ENCODE measurements at regions not wholly inside any gene's neighbourhood (a gene's known extent, or its start where the extent isn't known, plus 50 kb on each side); places are given as distances from the start of the nearest gene placed in this dataset.

GRCh38 chr4:153940916-153941315 is 152.0 kb upstream of the SFRP2 start:
- ChIA-PET POLR2A (no interaction called here), CTCF (no interaction called here)
- H3K9me3 Mint-ChIP-seq = no peaks in the 10 kb centered on the region
- no peak for DNase-seq
- H3K36me3 Mint-ChIP-seq (ENCODE audit: low read depth) = no peaks in the 10 kb centered on the region
- H3K4me1 Mint-ChIP-seq = no peaks in the 10 kb centered on the region
- H3K27me3 Mint-ChIP-seq = peaks cover 17% of the 10 kb centered on the region
- no peak overlapping the region for H3K4me3 Mint-ChIP-seq
- H3K27ac Mint-ChIP-seq = no peak overlapping the region

DNA sequence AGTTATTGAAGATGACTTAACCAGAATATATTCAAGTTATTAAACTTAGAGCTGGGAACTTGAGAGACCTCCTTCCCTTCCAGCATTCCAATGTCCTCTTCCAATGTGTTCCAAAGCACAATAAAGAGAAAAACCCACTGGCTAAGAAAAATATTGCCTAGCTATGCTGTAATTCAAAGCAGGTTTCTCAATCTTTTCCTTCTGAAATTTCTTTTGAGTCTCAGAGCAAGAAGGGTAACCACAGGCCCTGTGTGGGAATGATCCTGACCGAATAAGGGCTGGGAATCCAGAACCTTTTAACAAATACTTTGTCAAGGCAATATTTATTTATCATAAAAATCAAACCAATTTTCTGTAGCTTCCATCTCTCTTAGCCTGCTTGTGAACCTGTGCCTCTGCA is 150.7 kb upstream of the SFRP2 start:
- Mint-ChIP-seq H3K36me3 (ENCODE audit: low read depth) (no peaks in the 10 kb centered on the region), H3K27me3 (peaks cover 19% of the 10 kb centered on the region), H3K4me3 (no peak overlapping the region), H3K9me3 (no peaks in the 10 kb centered on the region), H3K27ac (no peak overlapping the region), H3K4me1 (no peaks in the 10 kb centered on the region)
- ChIA-PET CTCF (no interaction called here), POLR2A (no interaction called here)
- DNase-seq = no peak

- H3K4me1 Mint-ChIP-seq = no peaks in the 10 kb centered on the region
- DNase-seq = no peak
- no peaks in the 10 kb centered on the region for H3K36me3 Mint-ChIP-seq (ENCODE audit: low read depth)
- H3K27me3 Mint-ChIP-seq = peaks cover 21% of the 10 kb centered on the region
- ChIA-PET POLR2A (no interaction called here), CTCF (no interaction called here)
- H3K9me3 Mint-ChIP-seq = no peaks in the 10 kb centered on the region
- no peak overlapping the region for H3K4me3 Mint-ChIP-seq
- no peak overlapping the region for H3K27ac Mint-ChIP-seq
Observed at GRCh38 chr4:153938994-153939393, 150.1 kb upstream of the SFRP2 start.

- POLR2A ChIA-PET = no interaction called here
Observed at GRCh38 chr4:153937289-153937688, 148.4 kb upstream of the SFRP2 start.

DNA sequence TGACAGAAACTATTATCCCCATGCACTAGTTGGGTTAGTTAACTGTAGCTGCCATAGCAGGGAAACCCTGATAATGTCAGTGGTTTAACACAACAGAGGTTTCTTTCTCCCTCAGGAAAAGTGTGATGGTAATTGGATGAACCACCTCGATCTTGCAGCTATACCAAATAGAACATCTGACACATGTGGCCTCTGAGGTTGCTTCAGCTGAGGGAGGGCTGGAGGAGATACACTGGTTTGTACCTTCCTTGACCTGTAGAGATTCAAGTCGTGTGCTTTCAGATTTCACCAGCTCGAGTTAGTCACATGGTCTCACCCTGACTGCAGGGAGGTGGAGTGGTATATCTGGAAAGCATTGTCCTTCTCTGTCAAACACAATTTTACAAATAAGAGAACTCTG is 147.2 kb upstream of the SFRP2 start:
- Mint-ChIP-seq H3K36me3 (ENCODE audit: low read depth) (no peaks in the 10 kb centered on the region), H3K9me3 (no peaks in the 10 kb centered on the region), H3K27me3 (peaks cover 19% of the 10 kb centered on the region), H3K4me3 (no peak overlapping the region), H3K4me1 (no peaks in the 10 kb centered on the region), H3K27ac (no peak overlapping the region)
- DNase-seq = no peak
- ChIA-PET POLR2A (no interaction called here), CTCF (no interaction called here)

More at GRCh38 chr4:153937289-153937688, 148.4 kb upstream of the SFRP2 start:
- Mint-ChIP-seq H3K4me3 (no peak overlapping the region), H3K27ac (no peak overlapping the region), H3K4me1 (no peaks in the 10 kb centered on the region), H3K27me3 (peaks cover 24% of the 10 kb centered on the region), H3K9me3 (no peaks in the 10 kb centered on the region), H3K36me3 (ENCODE audit: low read depth) (no peaks in the 10 kb centered on the region)
- DNase-seq = no peak
- CTCF ChIA-PET = no interaction called here

- H3K36me3 Mint-ChIP-seq (ENCODE audit: low read depth) = no peaks in the 10 kb centered on the region
- no peak overlapping the region for H3K4me3 Mint-ChIP-seq
- H3K27ac Mint-ChIP-seq = no peak overlapping the region
- H3K27me3 Mint-ChIP-seq = peaks cover 19% of the 10 kb centered on the region
- no peak for DNase-seq
- H3K4me1 Mint-ChIP-seq = no peaks in the 10 kb centered on the region
- ChIA-PET CTCF (no interaction called here), POLR2A (no interaction called here)
- H3K9me3 Mint-ChIP-seq = no peaks in the 10 kb centered on the region
Observed at GRCh38 chr4:153934688-153935017, 145.8 kb upstream of the SFRP2 start.

GRCh38 chr4:153933915-153934687 is 145.2 kb upstream of the SFRP2 start:
- H3K27ac Mint-ChIP-seq = no peak overlapping the region
- peaks cover 19% of the 10 kb centered on the region for H3K27me3 Mint-ChIP-seq
- no peaks in the 10 kb centered on the region for H3K9me3 Mint-ChIP-seq
- no peaks in the 10 kb centered on the region for H3K4me1 Mint-ChIP-seq
- no peak for DNase-seq
- no peak overlapping the region for H3K4me3 Mint-ChIP-seq
- H3K36me3 Mint-ChIP-seq (ENCODE audit: low read depth) = no peaks in the 10 kb centered on the region
- ChIA-PET CTCF (no interaction called here), POLR2A (no interaction called here)

GRCh38 chr4:153931804-153932203 is 142.9 kb upstream of the SFRP2 start:
- POLR2A ChIA-PET = no interaction called here
- no peaks in the 10 kb centered on the region for H3K9me3 Mint-ChIP-seq
- no peak overlapping the region for H3K4me3 Mint-ChIP-seq
- no peaks in the 10 kb centered on the region for H3K36me3 Mint-ChIP-seq (ENCODE audit: low read depth)
- no peak overlapping the region for H3K27ac Mint-ChIP-seq
- CTCF ChIA-PET = no interaction called here
- H3K4me1 Mint-ChIP-seq = no peaks in the 10 kb centered on the region
- peaks cover 18% of the 10 kb centered on the region for H3K27me3 Mint-ChIP-seq
- DNase-seq = no peak

DNA sequence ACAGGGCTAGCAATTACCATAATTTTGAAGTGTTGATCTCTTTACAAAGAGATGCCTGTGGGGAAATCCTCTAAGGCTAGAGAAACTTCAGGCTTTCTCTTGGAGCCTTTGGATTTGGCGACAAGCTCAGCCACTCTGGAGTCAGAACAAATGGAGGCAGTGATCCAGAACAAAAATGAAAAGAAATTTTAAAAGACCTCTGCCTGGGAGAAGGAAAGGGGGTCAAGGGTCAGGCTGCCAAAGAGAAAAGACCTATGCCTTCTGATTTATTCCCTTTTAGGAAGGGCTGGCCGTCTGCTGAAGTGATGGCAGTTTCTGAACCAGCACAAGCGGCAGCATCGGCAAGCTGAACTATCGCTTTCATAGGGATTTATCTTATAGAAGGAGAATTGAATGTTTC is 140.8 kb upstream of the SFRP2 start:
- H3K9me3 Mint-ChIP-seq = no peaks in the 10 kb centered on the region
- ChIA-PET POLR2A (no interaction called here), CTCF (no interaction called here)
- no peaks in the 10 kb centered on the region for H3K4me1 Mint-ChIP-seq
- no peak overlapping the region for H3K4me3 Mint-ChIP-seq
- no peak overlapping the region for H3K27ac Mint-ChIP-seq
- peaks cover 18% of the 10 kb centered on the region for H3K27me3 Mint-ChIP-seq
- no peak for DNase-seq
- H3K36me3 Mint-ChIP-seq (ENCODE audit: low read depth) = no peaks in the 10 kb centered on the region

DNA sequence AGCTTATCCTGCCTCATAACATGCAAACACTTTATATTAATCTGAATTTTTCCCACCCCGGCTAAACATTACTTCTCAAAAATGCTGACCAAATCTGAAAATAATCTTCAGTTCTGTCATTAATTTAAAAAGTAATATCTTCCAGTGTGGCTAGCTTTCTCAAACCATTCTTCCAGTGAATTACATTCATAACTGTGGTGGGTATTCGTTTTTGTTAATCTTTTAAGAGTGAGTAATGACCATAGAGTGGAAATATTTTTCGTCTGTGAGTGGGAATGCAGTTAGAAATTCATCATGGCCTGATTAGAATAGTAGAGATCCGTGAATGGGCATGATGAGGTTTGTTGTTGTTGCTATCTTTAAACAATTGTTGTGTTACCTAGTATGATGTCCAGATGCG is 138.6 kb upstream of the SFRP2 start:
- no peak for DNase-seq
- no peaks in the 10 kb centered on the region for H3K4me1 Mint-ChIP-seq
- H3K27me3 Mint-ChIP-seq = peaks cover 9% of the 10 kb centered on the region
- no peaks in the 10 kb centered on the region for H3K9me3 Mint-ChIP-seq
- no peak overlapping the region for H3K27ac Mint-ChIP-seq
- ChIA-PET CTCF (no interaction called here), POLR2A (no interaction called here)
- no peak overlapping the region for H3K4me3 Mint-ChIP-seq
- no peaks in the 10 kb centered on the region for H3K36me3 Mint-ChIP-seq (ENCODE audit: low read depth)

DNA sequence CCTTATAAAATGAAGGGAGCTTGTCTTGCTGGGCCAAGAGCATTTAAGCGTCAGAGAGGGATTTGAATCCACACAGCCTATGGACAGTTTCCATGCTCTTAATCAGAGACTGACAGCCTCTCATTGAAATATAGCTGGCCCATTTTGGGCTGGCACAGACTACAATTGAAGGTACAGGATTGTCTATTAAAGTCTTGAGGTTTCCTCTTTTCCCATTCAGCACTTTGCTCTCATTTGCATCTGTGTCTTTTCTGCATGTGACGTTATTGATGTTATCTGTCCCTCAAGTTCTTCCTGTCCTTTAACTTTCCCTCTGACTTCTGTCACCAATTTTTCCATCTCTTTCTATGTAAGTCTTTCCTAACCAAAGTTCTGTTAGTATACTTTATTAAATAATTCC is 133.3 kb upstream of the SFRP2 start:
- POLR2A ChIA-PET = no interaction called here
- CTCF ChIA-PET = no interaction called here
- H3K9me3 Mint-ChIP-seq = no peaks in the 10 kb centered on the region
- H3K27ac Mint-ChIP-seq = no peak overlapping the region
- H3K4me3 Mint-ChIP-seq = no peak overlapping the region
- no peaks in the 10 kb centered on the region for H3K4me1 Mint-ChIP-seq
- H3K27me3 Mint-ChIP-seq = peaks cover 4% of the 10 kb centered on the region
- no peak for DNase-seq
- no peaks in the 10 kb centered on the region for H3K36me3 Mint-ChIP-seq (ENCODE audit: low read depth)

DNA sequence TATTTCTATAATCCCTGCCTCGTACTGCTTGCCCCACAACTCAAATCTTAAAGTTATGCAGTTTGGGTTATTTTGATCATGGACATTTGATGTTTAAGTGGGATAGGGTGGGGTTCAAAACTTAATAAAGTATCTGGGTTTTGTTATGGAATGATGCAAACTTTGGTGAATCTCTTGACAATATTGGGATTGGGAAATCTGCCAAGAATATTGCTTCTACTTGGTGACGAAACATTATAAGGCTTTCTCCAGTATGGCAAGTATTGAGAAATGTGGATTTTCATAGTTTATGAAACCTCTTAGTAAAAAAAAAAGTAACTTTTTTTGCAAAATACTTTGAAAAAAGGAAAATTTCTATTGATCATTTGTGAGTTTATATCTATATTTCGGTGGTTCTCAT is 130.8 kb upstream of the SFRP2 start:
- Mint-ChIP-seq H3K36me3 (ENCODE audit: low read depth) (no peaks in the 10 kb centered on the region), H3K27ac (no peak overlapping the region), H3K9me3 (no peaks in the 10 kb centered on the region), H3K27me3 (peaks cover 4% of the 10 kb centered on the region), H3K4me1 (peaks cover 6% of the 10 kb centered on the region), H3K4me3 (no peak overlapping the region)
- ChIA-PET CTCF (no interaction called here), POLR2A (no interaction called here)
- DNase-seq = no peak

- H3K27me3 Mint-ChIP-seq = peaks cover 12% of the 10 kb centered on the region
- H3K36me3 Mint-ChIP-seq (ENCODE audit: low read depth) = no peaks in the 10 kb centered on the region
- no peak overlapping the region for H3K4me3 Mint-ChIP-seq
- DNase-seq = no peak
- ChIA-PET POLR2A (no interaction called here), CTCF (no interaction called here)
- H3K4me1 Mint-ChIP-seq = peaks cover 6% of the 10 kb centered on the region
- H3K27ac Mint-ChIP-seq = no peak overlapping the region
- H3K9me3 Mint-ChIP-seq = no peaks in the 10 kb centered on the region
Observed at GRCh38 chr4:153916273-153916755, 127.4 kb upstream of the SFRP2 start.

DNA sequence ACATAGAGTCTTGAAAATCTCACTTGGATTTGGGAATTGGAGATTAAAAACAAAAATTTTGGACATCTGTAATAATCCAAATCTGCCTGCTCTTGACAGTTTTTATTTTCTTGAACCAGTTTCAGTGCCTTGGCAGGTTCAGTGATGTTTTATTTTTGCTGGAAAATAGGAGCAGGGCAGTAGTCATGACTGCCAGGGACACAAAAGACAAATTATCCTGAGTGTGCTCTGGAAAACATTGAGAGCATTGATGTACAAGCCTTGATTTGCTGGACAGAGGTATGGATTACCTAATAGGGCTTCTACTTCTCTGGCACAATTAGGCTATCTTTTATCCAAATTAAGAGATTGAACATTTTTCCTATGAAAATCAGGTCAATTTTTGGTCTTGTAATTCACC is 123.4 kb upstream of the SFRP2 start:
- Mint-ChIP-seq H3K27ac (no peak overlapping the region), H3K4me1 (peaks cover 6% of the 10 kb centered on the region), H3K9me3 (no peaks in the 10 kb centered on the region), H3K36me3 (ENCODE audit: low read depth) (no peaks in the 10 kb centered on the region), H3K27me3 (peaks cover 10% of the 10 kb centered on the region), H3K4me3 (no peak overlapping the region)
- ChIA-PET CTCF (no interaction called here), POLR2A (no interaction called here)
- no peak for DNase-seq

- no peak for DNase-seq
- Mint-ChIP-seq H3K9me3 (no peaks in the 10 kb centered on the region), H3K4me1 (no peaks in the 10 kb centered on the region), H3K4me3 (no peak overlapping the region), H3K27me3 (peaks cover 8% of the 10 kb centered on the region), H3K36me3 (ENCODE audit: low read depth) (no peaks in the 10 kb centered on the region), H3K27ac (no peak overlapping the region)
- ChIA-PET CTCF (no interaction called here), POLR2A (no interaction called here)
Observed at GRCh38 chr4:153909672-153910071, 120.8 kb upstream of the SFRP2 start.

Data from activated CD4-positive, alpha-beta memory T cell treated with anti-CD3 and anti-CD28 coated beads, Interleukin-2, amount 10 ng/mL, durations not matched to agents 7 days and 5 days (primary cell).